OCI-LY1 (cell line): ENCODE measurements at regions not wholly inside any gene's neighbourhood (a gene's known extent, or its start where the extent isn't known, plus 50 kb on each side); places are given as distances from the start of the nearest gene placed in this dataset.

Experiments used
- H2AFZ ChIP-seq: fragments of 200-600 bp; sonication (generic), shearing (Covaris generic); 2 replicates; pipeline ENCODE4 v1.6.0; 2014; ENCODE audit warnings: antibody characterized with exemption, mild to moderate bottlenecking, low read length
- H3F3A ChIP-seq: fragments of 200-600 bp; sonication (generic), shearing (Covaris generic); 2 replicates; pipeline ENCODE4 v1.6.0; 2014; ENCODE audit warnings: mild to moderate bottlenecking, antibody characterized with exemption, low read length, moderate library complexity; ENCODE audit not compliant: insufficient read depth
- H3K27ac ChIP-seq: fragments of 200-600 bp; sonication (generic); 2 replicates; pipeline ENCODE4 v1.5.1; 2014; ENCODE audit warnings: low read length, mixed run types, mild to moderate bottlenecking, low read depth; ENCODE audit not compliant: poor library complexity, severe bottlenecking
- H3K27me3 ChIP-seq: fragments of 200-600 bp; sonication (generic); 2 replicates; pipeline ENCODE4 v1.6.0; 2014; ENCODE audit warnings: antibody characterized with exemption, mild to moderate bottlenecking, low read length, moderate library complexity; ENCODE audit not compliant: insufficient read depth
- H3K36me3 ChIP-seq: fragments of 200-600 bp; sonication (generic); 2 replicates; pipeline ENCODE4 v1.6.1; 2014; ENCODE audit warnings: mild to moderate bottlenecking, antibody characterized with exemption, low read length, moderate library complexity, mixed read lengths; ENCODE audit not compliant: insufficient read depth
- H3K4me1 ChIP-seq: fragments of 200-600 bp; sonication (generic); 2 replicates; pipeline ENCODE4 v1.5.1; 2014; ENCODE audit warnings: mild to moderate bottlenecking, low read length, moderate library complexity; ENCODE audit not compliant: insufficient read depth, severe bottlenecking
- H3K4me2 ChIP-seq: fragments of 200-600 bp; sonication (generic), shearing (Covaris generic); 2 replicates; pipeline ENCODE4 v1.6.1; 2014; ENCODE audit warnings: low read length
- H3K4me3 ChIP-seq: fragments of 200-600 bp; sonication (generic); 2 replicates; pipeline ENCODE4 v1.5.1; 2014; ENCODE audit warnings: low read length, low read depth, mild to moderate bottlenecking, mixed read lengths; ENCODE audit not compliant: poor library complexity, severe bottlenecking
- H3K79me2 ChIP-seq: fragments of 200-600 bp; shearing (Covaris generic); 2 replicates; pipeline ENCODE4 v1.6.1; 2016; ENCODE audit warnings: mixed run types, low read length, mixed read lengths; ENCODE audit not compliant: insufficient read depth
- H3K9ac ChIP-seq: fragments of 200-600 bp; sonication (generic), shearing (Covaris generic); 2 replicates; pipeline ENCODE4 v1.6.1; 2014; ENCODE audit warnings: mild to moderate bottlenecking, low read length, mixed read lengths
- H3K9me2 ChIP-seq: fragments of 200-600 bp; sonication (generic), shearing (Covaris generic); 2 replicates; pipeline ENCODE4 v1.6.1; 2014; ENCODE audit warnings: low read depth, mild to moderate bottlenecking, low read length, mixed read lengths
- H3K9me3 ChIP-seq: fragments of 200-600 bp; shearing (Covaris generic); 2 replicates; pipeline ENCODE4 v1.6.1; 2014; ENCODE audit warnings: low read length, mixed read lengths
- H4K20me1 ChIP-seq: fragments of 200-600 bp; sonication (generic), shearing (Covaris generic); 2 replicates; pipeline ENCODE4 v1.6.0; 2016; ENCODE audit warnings: mild to moderate bottlenecking, low read length; ENCODE audit not compliant: insufficient read depth
- EZH2 ChIP-seq: fragments of 200-600 bp; sonication (generic), shearing (Covaris generic); IDR thresholded peaks from 2 replicates; pipeline ENCODE4 v1.8.0; 2017; ENCODE audit warnings: borderline replicate concordance, mixed run types, mild to moderate bottlenecking, antibody characterized with exemption, low read length, moderate library complexity, mixed read lengths
- TF ChIP-seq, protein P1 (sequence below): fragments of 200-600 bp; sonication (generic), shearing (Covaris generic); IDR thresholded peaks from 2 replicates; pipeline ENCODE4 v1.5.1; 2017; ENCODE audit warnings: mild to moderate bottlenecking, antibody characterized with exemption, low read length, moderate library complexity, mixed read lengths

DNA sequence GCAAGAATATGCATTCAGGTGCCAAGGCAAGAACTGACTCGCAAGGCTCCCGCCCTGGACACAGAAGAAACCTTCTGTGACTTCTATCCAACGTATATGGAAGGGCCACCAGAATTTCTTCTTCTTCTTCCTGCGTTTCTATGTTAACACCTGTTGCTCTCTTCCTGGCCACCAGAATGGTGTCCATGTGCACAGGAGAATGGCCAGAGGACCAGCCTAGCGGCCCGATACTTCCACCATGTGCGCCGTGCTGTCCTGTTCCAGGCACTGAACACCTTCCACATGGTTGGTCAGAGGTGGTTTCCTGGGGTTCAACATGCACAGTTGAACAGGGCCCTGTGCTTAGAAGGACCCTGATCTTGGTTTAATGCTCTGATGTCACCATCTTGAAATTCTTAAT is 455.8 kb downstream of the BCL11B start:
- Histone ChIP-seq H2AFZ (no peak overlapping the region), H3K27ac (no peak overlapping the region), H3K4me3 (no peak overlapping the region), H3K4me2 (no peak overlapping the region), H3K9me2 (no peaks in the 10 kb centered on the region), H4K20me1 (no peaks in the 10 kb centered on the region), H3K27me3 (no peaks in the 10 kb centered on the region), H3K9me3 (no peaks in the 10 kb centered on the region), H3F3A (no peaks in the 10 kb centered on the region), H3K4me1 (no peaks in the 10 kb centered on the region), H3K9ac (no peak overlapping the region), H3K36me3 (no peaks in the 10 kb centered on the region), H3K79me2 (no peaks in the 10 kb centered on the region)
- TF ChIP-seq, protein P1, sequence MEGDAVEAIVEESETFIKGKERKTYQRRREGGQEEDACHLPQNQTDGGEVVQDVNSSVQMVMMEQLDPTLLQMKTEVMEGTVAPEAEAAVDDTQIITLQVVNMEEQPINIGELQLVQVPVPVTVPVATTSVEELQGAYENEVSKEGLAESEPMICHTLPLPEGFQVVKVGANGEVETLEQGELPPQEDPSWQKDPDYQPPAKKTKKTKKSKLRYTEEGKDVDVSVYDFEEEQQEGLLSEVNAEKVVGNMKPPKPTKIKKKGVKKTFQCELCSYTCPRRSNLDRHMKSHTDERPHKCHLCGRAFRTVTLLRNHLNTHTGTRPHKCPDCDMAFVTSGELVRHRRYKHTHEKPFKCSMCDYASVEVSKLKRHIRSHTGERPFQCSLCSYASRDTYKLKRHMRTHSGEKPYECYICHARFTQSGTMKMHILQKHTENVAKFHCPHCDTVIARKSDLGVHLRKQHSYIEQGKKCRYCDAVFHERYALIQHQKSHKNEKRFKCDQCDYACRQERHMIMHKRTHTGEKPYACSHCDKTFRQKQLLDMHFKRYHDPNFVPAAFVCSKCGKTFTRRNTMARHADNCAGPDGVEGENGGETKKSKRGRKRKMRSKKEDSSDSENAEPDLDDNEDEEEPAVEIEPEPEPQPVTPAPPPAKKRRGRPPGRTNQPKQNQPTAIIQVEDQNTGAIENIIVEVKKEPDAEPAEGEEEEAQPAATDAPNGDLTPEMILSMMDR, result no peak
- no peak for TF ChIP-seq EZH2

DNA sequence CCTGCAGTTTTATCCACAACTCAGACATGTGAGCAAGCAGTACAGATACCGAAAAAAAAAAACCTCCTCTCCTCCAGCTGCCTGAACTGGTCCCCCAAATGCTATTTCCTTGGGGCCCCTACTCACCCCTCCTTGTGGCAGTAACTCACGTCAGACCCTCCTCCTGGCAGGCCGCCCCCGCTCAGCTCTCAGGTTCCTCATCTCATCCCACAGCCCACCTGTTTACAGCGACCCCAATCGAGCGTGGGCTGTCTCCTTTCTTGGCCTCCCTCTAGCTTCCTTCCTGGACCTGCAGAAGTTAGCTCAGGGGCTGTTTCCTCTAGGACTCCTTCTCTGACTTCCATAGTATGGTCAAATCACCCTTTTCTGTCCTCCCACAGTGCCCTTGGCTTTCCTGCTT is 455.3 kb downstream of the BCL11B start:
- H3K4me2 ChIP-seq, result no peak overlapping the region
- H3K4me1 ChIP-seq, result no peaks in the 10 kb centered on the region
- no peaks in the 10 kb centered on the region for H3K9me2 ChIP-seq
- H3K9ac ChIP-seq, result no peak overlapping the region
- H3K4me3 ChIP-seq, result no peak overlapping the region
- no peak overlapping the region for H2AFZ ChIP-seq
- no peaks in the 10 kb centered on the region for H3K27me3 ChIP-seq
- TF ChIP-seq EZH2, result no peak
- TF ChIP-seq, protein P1, result no peak
- H3F3A ChIP-seq, result no peaks in the 10 kb centered on the region
- no peaks in the 10 kb centered on the region for H3K9me3 ChIP-seq
- no peaks in the 10 kb centered on the region for H3K36me3 ChIP-seq
- H3K27ac ChIP-seq, result no peak overlapping the region
- no peaks in the 10 kb centered on the region for H4K20me1 ChIP-seq
- no peaks in the 10 kb centered on the region for H3K79me2 ChIP-seq

GRCh38 chr14:98819132-98819866 is 452.7 kb downstream of the BCL11B start:
- H3K36me3 ChIP-seq, result no peaks in the 10 kb centered on the region
- no peaks in the 10 kb centered on the region for H3K9me2 ChIP-seq
- H2AFZ ChIP-seq, result no peak overlapping the region
- no peaks in the 10 kb centered on the region for H4K20me1 ChIP-seq
- no peaks in the 10 kb centered on the region for H3F3A ChIP-seq
- H3K9me3 ChIP-seq, result no peaks in the 10 kb centered on the region
- TF ChIP-seq, protein P1, result no peak
- TF ChIP-seq EZH2, result no peak
- no peak overlapping the region for H3K9ac ChIP-seq
- no peak overlapping the region for H3K4me3 ChIP-seq
- no peaks in the 10 kb centered on the region for H3K4me1 ChIP-seq
- no peaks in the 10 kb centered on the region for H3K27me3 ChIP-seq
- no peaks in the 10 kb centered on the region for H3K79me2 ChIP-seq
- no peak overlapping the region for H3K27ac ChIP-seq
- no peak overlapping the region for H3K4me2 ChIP-seq
